Right lobe of liver (tissue), 4 donors: ENCODE measurements at regions not wholly inside any gene's neighbourhood (a gene's known extent, or its start where the extent isn't known, plus 50 kb on each side); places are given as distances from the start of the nearest gene placed in this dataset.

Experiments
- CTCF ChIP-seq, 4 donors: fragments of 200-600 bp in 3 of 4; fragments of 450-650 bp in 1 of 4; IDR thresholded peaks; one replicate each; pipeline versions ENCODE4 v1.5.1 to v1.8.0; 2016 to 2022; ENCODE audit warnings: antibody characterized with exemption in 4 of 4, mild to moderate bottlenecking in 2 of 4
- POLR2A ChIP-seq: fragments of 450-650 bp; IDR thresholded peaks from one replicate; pipeline ENCODE4 v1.6.1; 2017; ENCODE audit warnings: antibody characterized with exemption, mild to moderate bottlenecking
- donor health status: DM: no; HTN: no; CAD: no.
- donor health status: DM: no; HTN: no; CAD: no.
- donor health status: DM: no; HTN: yes; CAD: no.

- TF ChIP-seq CTCF (IDR thresholded peaks at IDR 0.05): no peak
- TF ChIP-seq POLR2A: no peak
Observed at GRCh38 chr14:66105815-66106214, 380.4 kb upstream of the CCDC196 start.
